PFSK-1 (cell line): ENCODE measurements at regions not wholly inside any gene's neighbourhood (a gene's known extent, or its start where the extent isn't known, plus 50 kb on each side); places are given as distances from the start of the nearest gene placed in this dataset.

Experiments
- FOXP2 ChIP-seq: optimal IDR thresholded peaks from 2 replicates; pipeline ENCODE3; 2011; ENCODE audit warnings: borderline replicate concordance, control low read depth, inconsistent platforms; ENCODE audit not compliant: insufficient read depth; ENCODE audit errors: extremely low read length, extremely low read depth
- POLR2AphosphoS5 ChIP-seq: IDR thresholded peaks from 2 replicates; pipeline ENCODE4 v1.6.1; 2012; ENCODE audit warnings: low read depth, mild to moderate bottlenecking, control low read depth, low read length, moderate library complexity
- REST ChIP-seq, 2 experiments: IDR thresholded peaks; 2 replicates each; pipeline versions ENCODE4 v1.6.1 to v1.8.0; 2011 to 2012; ENCODE audit warnings: low read depth in 2 of 2, low read length in 2 of 2, control low read depth in 1 of 2, inconsistent platforms in 1 of 2, mild to moderate bottlenecking in 1 of 2, moderate library complexity in 1 of 2; ENCODE audit not compliant: insufficient read depth in 1 of 2
- SIN3A ChIP-seq: IDR thresholded peaks from 2 replicates; pipeline ENCODE4 v1.6.1; 2012; ENCODE audit warnings: mild to moderate bottlenecking, low read length, moderate library complexity, borderline replicate concordance; ENCODE audit not compliant: insufficient read depth
- TAF1 ChIP-seq: IDR thresholded peaks from 2 replicates; pipeline ENCODE4 v1.6.1; 2012; ENCODE audit warnings: low read length, control low read depth, borderline replicate concordance; ENCODE audit not compliant: insufficient read depth

- TF ChIP-seq REST (IDR thresholded peaks at IDR 0.05; ENCODE audit: insufficient read depth in 1 of 2, low read depth in 2 of 2, low read length in 2 of 2) (no peak), TAF1 (no peak), SIN3A (no peak), POLR2AphosphoS5 (no peak), FOXP2 (no peak)
These were observed 121.6 kb upstream of the FST start for GRCh38 chr5:53358794-53359193.

- no peak for TF ChIP-seq FOXP2
- TF ChIP-seq POLR2AphosphoS5 = no peak
- no peak for TF ChIP-seq SIN3A
- no peak for TF ChIP-seq REST (IDR thresholded peaks at IDR 0.05; ENCODE audit: insufficient read depth in 1 of 2, low read depth in 2 of 2, low read length in 2 of 2)
- TF ChIP-seq TAF1 = no peak
These were observed 120.4 kb upstream of the FST start for GRCh38 chr5:53359916-53360517.

GRCh38 chr5:53360811-53361210 lies 119.6 kb upstream of the FST start:
- TF ChIP-seq POLR2AphosphoS5 (no peak), FOXP2 (no peak), SIN3A (no peak), REST (IDR thresholded peaks at IDR 0.05; ENCODE audit: insufficient read depth in 1 of 2, low read depth in 2 of 2, low read length in 2 of 2) (no peak), TAF1 (no peak)

GRCh38 chr5:53361708-53362107 lies 118.7 kb upstream of the FST start:
- TF ChIP-seq TAF1 (no peak), POLR2AphosphoS5 (no peak), FOXP2 (no peak), REST (IDR thresholded peaks at IDR 0.05; ENCODE audit: insufficient read depth in 1 of 2, low read depth in 2 of 2, low read length in 2 of 2) (no peak), SIN3A (no peak)
